RWPE2 (cell line): ENCODE measurements at regions not wholly inside any gene's neighbourhood (a gene's known extent, or its start where the extent isn't known, plus 50 kb on each side); places are given as distances from the start of the nearest gene placed in this dataset.
"Not testable (repeated sequence)": the region's sequence is repeated elsewhere in the genome, so short reads cannot be mapped to it uniquely, and the experiment has no call there.

Experiments
- ATAC-seq: fragments of 200-7000 bp; cut with Tn5 transposase; 3 replicates; pipeline ENCODE4 v1.9.1; 2021; ENCODE audit warnings: low read depth
- DNase-seq: peaks from one replicate; pipeline ENCODE4 v3.0.0-alpha.2; 2020; ENCODE audit warnings: low spot score
- H3K27ac ChIP-seq: fragments of 450-650 bp; 2 replicates; pipeline ENCODE4 v1.5.1; 2017; ENCODE audit warnings: mild to moderate bottlenecking; ENCODE audit not compliant: poor library complexity, severe bottlenecking
- H3K27me3 ChIP-seq: fragments of 250-450 bp; sonication (Bioruptor Pico); 2 replicates; pipeline ENCODE4 v1.5.1; 2021; ENCODE audit warnings: mild to moderate bottlenecking, moderate library complexity; ENCODE audit not compliant: insufficient read depth, poor library complexity, severe bottlenecking
- H3K36me3 ChIP-seq: fragments of 250-450 bp; sonication (Bioruptor Pico); 2 replicates; pipeline ENCODE4 v1.5.1; 2020; ENCODE audit warnings: low read depth, mild to moderate bottlenecking, moderate library complexity
- H3K4me1 ChIP-seq: fragments of 250-450 bp; sonication (Bioruptor Pico); 2 replicates; pipeline ENCODE4 v1.5.1; 2021; ENCODE audit warnings: mild to moderate bottlenecking, moderate library complexity; ENCODE audit not compliant: insufficient read depth, poor library complexity, severe bottlenecking
- H3K4me3 ChIP-seq: fragments of 250-450 bp; sonication (Bioruptor Pico); 2 replicates; pipeline ENCODE4 v1.5.1; 2021; ENCODE audit warnings: mild to moderate bottlenecking, moderate library complexity; ENCODE audit not compliant: severe bottlenecking
- H3K9me3 ChIP-seq: fragments of 250-450 bp; sonication (Bioruptor Pico); 2 replicates; pipeline ENCODE4 v1.5.1; 2021; ENCODE audit warnings: mild to moderate bottlenecking, moderate library complexity; ENCODE audit not compliant: severe bottlenecking
- TF ChIP-seq, protein P1 (sequence below): fragments of 450-650 bp; IDR thresholded peaks from one replicate; pipeline ENCODE4 v1.5.1; 2017; ENCODE audit warnings: mild to moderate bottlenecking, moderate library complexity; ENCODE audit not compliant: poor library complexity, severe bottlenecking

DNA sequence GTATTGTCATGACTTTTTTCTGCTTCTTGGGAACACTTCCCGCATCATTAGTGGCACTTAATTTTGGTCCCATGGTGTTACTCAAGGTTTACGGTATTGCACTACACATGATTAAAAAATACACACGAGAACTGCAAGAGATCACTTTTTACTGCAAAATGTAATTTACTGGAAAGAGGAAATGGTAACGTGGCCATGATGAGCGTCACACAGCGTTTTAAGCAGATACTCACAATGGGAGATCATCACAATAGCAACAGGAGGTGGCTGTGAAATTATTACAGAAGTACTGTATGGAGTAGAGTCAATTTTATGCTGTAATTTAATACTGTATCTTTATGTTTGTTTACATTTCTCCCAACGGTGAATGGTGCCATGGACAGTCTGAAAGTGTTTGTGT is 1510.3 kb downstream of the AMY1C start:
- Histone ChIP-seq H3K4me1 (no peaks in the 10 kb centered on the region), H3K27ac (no peak overlapping the region), H3K36me3 (no peaks in the 10 kb centered on the region), H3K9me3 (no peaks in the 10 kb centered on the region), H3K27me3 (no peaks in the 10 kb centered on the region), H3K4me3 (no peak overlapping the region)
- TF ChIP-seq, protein P1, sequence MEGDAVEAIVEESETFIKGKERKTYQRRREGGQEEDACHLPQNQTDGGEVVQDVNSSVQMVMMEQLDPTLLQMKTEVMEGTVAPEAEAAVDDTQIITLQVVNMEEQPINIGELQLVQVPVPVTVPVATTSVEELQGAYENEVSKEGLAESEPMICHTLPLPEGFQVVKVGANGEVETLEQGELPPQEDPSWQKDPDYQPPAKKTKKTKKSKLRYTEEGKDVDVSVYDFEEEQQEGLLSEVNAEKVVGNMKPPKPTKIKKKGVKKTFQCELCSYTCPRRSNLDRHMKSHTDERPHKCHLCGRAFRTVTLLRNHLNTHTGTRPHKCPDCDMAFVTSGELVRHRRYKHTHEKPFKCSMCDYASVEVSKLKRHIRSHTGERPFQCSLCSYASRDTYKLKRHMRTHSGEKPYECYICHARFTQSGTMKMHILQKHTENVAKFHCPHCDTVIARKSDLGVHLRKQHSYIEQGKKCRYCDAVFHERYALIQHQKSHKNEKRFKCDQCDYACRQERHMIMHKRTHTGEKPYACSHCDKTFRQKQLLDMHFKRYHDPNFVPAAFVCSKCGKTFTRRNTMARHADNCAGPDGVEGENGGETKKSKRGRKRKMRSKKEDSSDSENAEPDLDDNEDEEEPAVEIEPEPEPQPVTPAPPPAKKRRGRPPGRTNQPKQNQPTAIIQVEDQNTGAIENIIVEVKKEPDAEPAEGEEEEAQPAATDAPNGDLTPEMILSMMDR = no peak
- DNase-seq (no peak), ATAC-seq (no peak)

DNA sequence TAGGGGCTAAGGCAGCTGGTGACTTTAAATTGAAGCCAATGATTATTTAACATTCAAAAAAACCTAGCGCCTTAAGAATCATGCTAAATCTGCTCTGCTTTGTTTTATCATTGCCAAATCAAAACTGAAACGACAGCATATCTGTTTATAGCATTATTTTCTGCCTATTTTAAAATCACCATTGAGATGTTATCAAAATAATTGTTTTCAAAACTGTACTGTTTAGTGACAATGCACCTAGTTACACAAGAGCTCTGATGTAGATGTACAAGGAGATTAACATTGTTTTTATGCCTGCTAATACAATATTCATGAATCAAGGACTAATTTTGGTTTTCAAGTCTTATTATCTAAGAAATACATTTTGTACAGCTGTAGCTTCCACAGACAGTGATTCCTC is 1521.3 kb downstream of the AMY1C start:
- no peaks in the 10 kb centered on the region for H3K9me3 ChIP-seq
- H3K4me3 ChIP-seq = no peak overlapping the region
- no peak overlapping the region for H3K27ac ChIP-seq
- no peaks in the 10 kb centered on the region for H3K27me3 ChIP-seq
- no peaks in the 10 kb centered on the region for H3K36me3 ChIP-seq
- DNase-seq = no peak
- TF ChIP-seq, protein P1 = no peak
- no peaks in the 10 kb centered on the region for H3K4me1 ChIP-seq
- no peak for ATAC-seq

DNA sequence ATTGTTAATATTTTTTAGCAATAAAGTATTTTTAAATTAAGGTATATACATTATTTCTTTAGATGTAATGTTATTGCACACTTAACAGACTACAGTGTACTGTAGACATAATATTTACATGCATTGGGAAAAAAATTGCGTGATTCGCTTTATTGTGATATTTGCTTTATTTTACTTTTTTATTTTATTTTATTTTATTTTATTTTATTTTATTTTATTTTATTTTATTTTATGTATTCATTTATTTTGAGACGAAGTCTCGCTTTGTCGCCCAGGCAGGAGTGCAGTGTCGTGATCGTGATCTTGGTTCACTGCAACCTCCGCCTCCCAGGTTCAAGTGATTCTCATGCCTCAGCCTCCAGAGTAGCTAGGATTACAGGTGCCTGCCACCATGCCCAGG is 1522.7 kb downstream of the AMY1C start:
- not testable (repeated sequence) for DNase-seq, ATAC-seq, H3K9me3 ChIP-seq, H3K27ac ChIP-seq, H3K27me3 ChIP-seq, H3K4me3 ChIP-seq, H3K36me3 ChIP-seq, H3K4me1 ChIP-seq

DNA sequence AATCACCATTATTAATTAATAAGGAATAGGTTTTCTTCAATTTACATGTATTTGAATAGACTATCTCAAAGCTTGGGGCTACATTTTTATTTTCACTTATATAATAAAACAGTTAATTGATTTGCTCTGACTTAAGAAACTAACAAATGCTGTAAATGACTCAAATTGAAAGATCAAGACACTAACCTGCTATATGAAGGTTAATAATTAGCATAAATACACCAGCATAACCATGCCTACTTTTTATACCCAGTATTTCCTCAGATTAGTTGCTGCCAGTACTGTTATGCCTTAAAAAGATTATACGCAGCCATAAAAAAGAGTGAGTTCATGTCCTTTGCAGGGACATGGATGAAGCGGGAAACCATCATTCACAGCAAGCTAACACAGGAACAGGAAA is 1545.1 kb downstream of the AMY1C start:
- H3K27ac ChIP-seq = no peak overlapping the region
- H3K4me1 ChIP-seq = no peaks in the 10 kb centered on the region
- no peaks in the 10 kb centered on the region for H3K27me3 ChIP-seq
- TF ChIP-seq, protein P1 = no peak
- H3K4me3 ChIP-seq = no peak overlapping the region
- no peak for ATAC-seq
- H3K36me3 ChIP-seq = no peaks in the 10 kb centered on the region
- no peaks in the 10 kb centered on the region for H3K9me3 ChIP-seq
- no peak for DNase-seq

DNA sequence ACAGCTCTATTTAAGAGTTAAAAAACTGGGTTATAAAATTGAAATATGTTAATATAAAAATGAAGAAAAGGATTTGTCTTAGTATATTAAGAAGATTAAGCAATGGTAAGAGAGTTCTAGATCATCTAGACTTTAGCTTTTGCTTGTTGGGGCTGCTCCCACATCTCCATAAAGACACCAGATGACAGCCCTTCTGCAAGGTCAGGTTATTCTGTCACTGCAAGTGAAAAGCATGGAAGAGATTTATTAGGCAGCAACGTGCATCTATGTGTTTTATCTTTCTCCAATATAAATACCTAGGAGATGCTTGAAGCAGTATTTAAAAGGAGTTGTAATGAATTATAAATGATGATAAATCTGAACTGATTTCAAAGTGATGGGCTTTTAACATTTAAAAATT is 1560.4 kb downstream of the AMY1C start:
- H3K4me1 ChIP-seq = no peaks in the 10 kb centered on the region
- H3K36me3 ChIP-seq = no peaks in the 10 kb centered on the region
- no peak for ATAC-seq
- H3K9me3 ChIP-seq = no peaks in the 10 kb centered on the region
- H3K4me3 ChIP-seq = no peak overlapping the region
- no peak overlapping the region for H3K27ac ChIP-seq
- H3K27me3 ChIP-seq = peaks cover 2% of the 10 kb centered on the region
- no peak for DNase-seq
- TF ChIP-seq, protein P1 = no peak
